Activated CD4-positive, alpha-beta memory T cell treated with anti-CD3 and anti-CD28 coated beads for 36 hours (primary cell): ENCODE measurements at regions not wholly inside any gene's neighbourhood (a gene's known extent, or its start where the extent isn't known, plus 50 kb on each side); places are given as distances from the start of the nearest gene placed in this dataset.

ENCODE experiments used
- CTCF ChIA-PET: fragments of 350-600 bp; sonication (Branson Sonifier 250); formaldehyde crosslinking; loops from one replicate; lab custom pipeline; 2021; ENCODE audit warnings: antibody characterized with exemption, inconsistent platforms; lab: Charles Lee
- POLR2A ChIA-PET: fragments of 350-600 bp; sonication (Branson Sonifier 250); formaldehyde crosslinking; loops from one replicate; lab custom pipeline; 2021; ENCODE audit warnings: antibody characterized with exemption; lab: Charles Lee
- DNase-seq: peaks from one replicate; pipeline ENCODE4 v3.0.0-alpha.2; 2020
- H3K27ac Mint-ChIP-seq: one replicate; pipeline ENCODE4 v1.8.0; 2021; ENCODE audit warnings: mixed read lengths
- H3K27me3 Mint-ChIP-seq: one replicate; pipeline ENCODE4 v1.8.0; 2021; ENCODE audit warnings: mixed read lengths
- H3K36me3 Mint-ChIP-seq: one replicate; pipeline ENCODE4 v1.8.0; 2021; ENCODE audit warnings: mixed read lengths
- H3K4me1 Mint-ChIP-seq: one replicate; pipeline ENCODE4 v1.8.0; 2021; ENCODE audit warnings: low read depth, mixed read lengths
- H3K4me3 Mint-ChIP-seq: one replicate; pipeline ENCODE4 v1.8.0; 2021; ENCODE audit warnings: mild to moderate bottlenecking, mixed read lengths
- H3K9me3 Mint-ChIP-seq: one replicate; pipeline ENCODE4 v1.8.0; 2021; ENCODE audit warnings: mixed read lengths
- intact Hi-C: fragments of 100-400 bp; cut with micrococcal nuclease; formaldehyde crosslinking; loops from one replicate; pipeline ENCODE4 v1.15.1; 2023

GRCh38 chr11:69383372-69384250 lies 89.7 kb downstream of the MYEOV start:
- Mint-ChIP-seq H3K36me3 (no peaks in the 10 kb centered on the region), H3K9me3 (peaks cover 15% of the 10 kb centered on the region), H3K4me3 (no peak overlapping the region), H3K4me1 (no peaks in the 10 kb centered on the region), H3K27ac (no peak overlapping the region), H3K27me3 (no peaks in the 10 kb centered on the region)
- ChIA-PET CTCF (no interaction called here), POLR2A (no interaction called here)
- peak; percentile 3 for DNase-seq
- intact Hi-C loops: no loop called here

DNA sequence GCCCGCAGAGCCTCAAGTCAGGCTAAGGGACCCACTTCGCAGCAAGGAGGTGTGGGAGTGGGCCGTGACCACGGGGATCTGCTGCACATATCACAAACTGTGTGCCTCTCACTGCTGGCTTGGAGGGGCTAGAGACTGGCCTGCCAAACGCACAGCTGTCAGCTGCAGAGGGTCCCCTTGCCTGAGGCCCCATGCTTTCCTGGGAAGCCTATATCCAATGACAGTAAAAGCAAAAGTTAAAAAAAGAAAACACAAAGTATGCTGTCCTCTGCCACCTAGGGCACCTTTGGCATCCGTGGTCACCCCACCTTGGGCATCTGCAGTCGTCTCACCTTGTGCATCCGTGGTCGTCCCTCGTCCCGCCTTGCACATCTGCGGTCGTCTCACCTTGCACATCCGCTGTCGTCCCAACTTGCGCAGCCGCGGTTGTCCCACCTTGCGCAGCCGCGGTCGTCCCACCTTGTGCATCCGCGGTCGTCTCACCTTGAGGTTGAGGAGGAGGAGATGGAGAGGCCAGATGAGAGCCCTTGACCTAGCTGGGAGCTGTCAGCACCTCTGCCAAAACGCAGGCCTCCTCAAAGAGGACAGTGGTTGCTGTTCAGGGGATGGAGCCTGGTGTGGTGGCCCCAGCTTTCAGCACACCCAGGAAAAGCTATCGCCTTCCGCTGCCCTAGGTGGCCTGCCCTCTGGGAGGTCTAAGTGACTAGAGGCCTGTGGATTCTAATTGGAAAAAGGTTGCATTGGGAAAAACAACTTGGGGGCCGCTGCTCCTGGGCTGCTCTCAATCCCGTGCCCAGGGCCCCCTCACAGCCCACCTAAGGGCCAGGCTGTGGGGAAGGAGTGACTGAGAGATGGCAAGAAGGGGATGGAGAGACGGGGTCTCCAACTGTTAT lies 90.5 kb downstream of the MYEOV start:
- peak; percentile 5 for DNase-seq
- H3K36me3 Mint-ChIP-seq: no peaks in the 10 kb centered on the region
- no peaks in the 10 kb centered on the region for H3K4me1 Mint-ChIP-seq
- intact Hi-C loops: no loop called here
- no peak overlapping the region for H3K4me3 Mint-ChIP-seq
- ChIA-PET CTCF (no interaction called here), POLR2A (interaction anchor here (0.7 kb wide), 1 partner anchor 266 kb away, joined by 3 read pairs; no protein-coding TSS in a partner anchor)
- no peaks in the 10 kb centered on the region for H3K27me3 Mint-ChIP-seq
- peaks cover 22% of the 10 kb centered on the region for H3K9me3 Mint-ChIP-seq
- no peak overlapping the region for H3K27ac Mint-ChIP-seq

- Mint-ChIP-seq H3K4me1 (no peaks in the 10 kb centered on the region), H3K27me3 (no peaks in the 10 kb centered on the region), H3K27ac (no peak overlapping the region), H3K9me3 (peaks cover 22% of the 10 kb centered on the region), H3K36me3 (no peaks in the 10 kb centered on the region), H3K4me3 (no peak overlapping the region)
- peak; percentile 3 for DNase-seq
- intact Hi-C loops: no loop called here
- ChIA-PET CTCF (no interaction called here), POLR2A (interaction anchor here (0.7 kb wide), 1 partner anchor 267 kb away, joined by 3 read pairs; no protein-coding TSS in a partner anchor)
Observed at GRCh38 chr11:69385144-69385820, 91.3 kb downstream of the MYEOV start.

DNA sequence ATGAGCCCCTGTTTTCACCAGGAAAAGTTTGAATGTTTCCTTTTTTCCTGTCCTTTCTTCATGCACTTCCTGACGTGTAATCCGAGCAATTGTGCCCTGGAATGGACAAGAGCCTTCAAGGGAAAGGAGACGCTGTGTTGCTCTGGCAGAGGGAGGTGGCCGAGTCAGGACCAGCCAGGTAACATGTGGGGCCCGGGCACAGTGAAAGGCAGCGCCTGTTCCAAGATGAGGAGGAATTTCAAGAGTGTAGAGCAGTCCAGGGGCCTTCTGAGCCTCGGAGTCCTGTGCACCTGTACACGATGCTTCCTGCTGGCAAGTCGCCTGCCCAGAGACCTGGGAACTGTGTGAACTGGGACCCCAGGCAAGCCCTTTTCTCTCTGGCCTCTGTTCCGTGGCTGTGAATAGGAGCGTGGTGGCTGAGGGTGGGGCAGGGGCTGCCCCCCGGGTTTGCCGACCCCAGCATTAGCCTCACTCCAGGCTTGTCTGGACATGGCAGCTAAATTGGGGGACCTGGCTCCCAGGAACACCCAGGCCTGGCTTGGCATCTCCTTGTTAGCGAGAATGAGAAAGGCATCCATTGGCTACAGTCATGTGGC lies 92.0 kb downstream of the MYEOV start:
- Mint-ChIP-seq H3K27me3 (peaks cover under 1% of the 10 kb centered on the region), H3K36me3 (no peaks in the 10 kb centered on the region)
- POLR2A ChIA-PET: no interaction called here

GRCh38 chr11:69386594-69387408 lies 92.8 kb downstream of the MYEOV start:
- Mint-ChIP-seq H3K27ac (no peak overlapping the region), H3K36me3 (no peaks in the 10 kb centered on the region), H3K9me3 (peaks cover 22% of the 10 kb centered on the region), H3K4me3 (no peak overlapping the region), H3K27me3 (peaks cover 3% of the 10 kb centered on the region), H3K4me1 (no peaks in the 10 kb centered on the region)
- intact Hi-C loops: no loop called here
- POLR2A ChIA-PET: no interaction called here
- DNase-seq: peak; percentile 2
- CTCF ChIA-PET: no interaction called here

More for the DNA sequence above, 92.0 kb downstream of the MYEOV start:
- no peaks in the 10 kb centered on the region for H3K4me1 Mint-ChIP-seq
- CTCF ChIA-PET: no interaction called here
- intact Hi-C loops: no loop called here
- no peak overlapping the region for H3K4me3 Mint-ChIP-seq
- peak; percentile 1 for DNase-seq
- H3K27ac Mint-ChIP-seq: no peak overlapping the region
- H3K9me3 Mint-ChIP-seq: peaks cover 22% of the 10 kb centered on the region

- Mint-ChIP-seq H3K4me1 (no peaks in the 10 kb centered on the region), H3K9me3 (peaks cover 22% of the 10 kb centered on the region), H3K4me3 (no peak overlapping the region), H3K36me3 (no peaks in the 10 kb centered on the region), H3K27me3 (peaks cover 3% of the 10 kb centered on the region), H3K27ac (no peak overlapping the region)
- DNase-seq: peak; percentile 1
- intact Hi-C loops: no loop called here
- ChIA-PET POLR2A (no interaction called here), CTCF (no interaction called here)
Observed at GRCh38 chr11:69387409-69387885, 93.5 kb downstream of the MYEOV start.

DNA sequence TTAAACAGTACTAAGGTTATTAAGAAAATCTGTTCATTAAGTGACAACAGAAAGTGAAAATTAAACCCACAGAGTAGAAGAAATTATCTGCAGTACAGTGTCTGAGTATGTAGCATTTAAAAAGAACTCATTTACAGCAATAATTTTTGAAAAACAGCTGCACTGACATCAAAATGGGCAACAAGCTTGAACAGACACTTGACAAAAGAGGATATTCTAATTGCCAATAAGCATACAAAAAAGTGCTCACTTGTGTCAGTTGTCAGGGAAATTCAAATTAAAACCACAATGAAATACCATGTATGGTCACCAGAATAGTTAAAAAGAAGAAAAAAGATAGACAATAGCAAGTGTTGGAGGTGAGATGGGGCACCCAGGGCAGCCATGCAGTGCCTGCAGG lies 93.3 kb upstream of the LINC01488 start:
- no peaks in the 10 kb centered on the region for H3K4me1 Mint-ChIP-seq
- H3K4me3 Mint-ChIP-seq: no peak overlapping the region
- no peak for DNase-seq
- peaks cover 22% of the 10 kb centered on the region for H3K9me3 Mint-ChIP-seq
- ChIA-PET CTCF (no interaction called here), POLR2A (no interaction called here)
- intact Hi-C loops: no loop called here
- H3K27me3 Mint-ChIP-seq: peaks cover 3% of the 10 kb centered on the region
- H3K27ac Mint-ChIP-seq: no peak overlapping the region
- no peaks in the 10 kb centered on the region for H3K36me3 Mint-ChIP-seq

DNA sequence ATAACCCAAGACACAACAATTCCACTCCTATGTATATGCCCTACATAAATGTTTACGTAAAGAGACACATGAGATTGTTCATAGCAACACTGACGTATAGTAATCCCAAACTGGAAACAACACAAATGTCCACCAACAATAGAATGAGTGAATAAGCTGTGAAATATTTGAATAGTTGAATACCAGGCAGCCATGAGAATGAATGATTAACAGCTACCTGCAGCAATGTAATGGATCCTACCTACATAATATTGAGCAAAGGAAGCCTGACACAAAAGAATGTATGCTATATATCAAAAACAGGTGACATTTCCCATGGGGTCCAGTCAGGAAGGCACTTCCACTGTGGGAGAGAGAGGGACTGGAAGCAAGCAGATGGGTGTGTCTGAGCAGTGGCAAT lies 92.8 kb upstream of the LINC01488 start:
- CTCF ChIA-PET: no interaction called here
- Mint-ChIP-seq H3K4me1 (no peaks in the 10 kb centered on the region), H3K4me3 (no peak overlapping the region), H3K36me3 (no peaks in the 10 kb centered on the region), H3K9me3 (peaks cover 22% of the 10 kb centered on the region), H3K27ac (no peak overlapping the region), H3K27me3 (peaks cover 3% of the 10 kb centered on the region)
- no peak for DNase-seq
- intact Hi-C loops: no loop called here
- POLR2A ChIA-PET: no interaction called here

DNA sequence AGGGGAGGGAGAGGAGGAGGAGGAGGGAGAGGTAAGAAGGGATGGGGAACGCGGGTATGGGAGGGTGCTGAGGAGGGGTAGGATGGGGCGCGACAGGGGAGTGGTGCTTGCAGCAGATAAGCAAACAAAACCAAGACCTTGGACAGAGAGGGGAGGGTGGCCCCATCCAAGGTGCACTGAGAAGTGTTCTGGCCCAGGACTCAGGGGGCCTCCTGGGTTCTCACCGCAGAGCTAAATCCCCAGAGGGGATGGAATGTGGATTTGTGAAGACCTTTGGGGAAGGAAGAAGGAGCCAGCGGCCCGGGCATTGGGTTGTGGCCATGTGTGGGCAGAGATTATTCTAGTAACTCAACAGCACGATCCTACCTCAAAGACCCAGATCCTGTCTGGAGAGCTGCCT lies 90.9 kb upstream of the LINC01488 start:
- ChIA-PET CTCF (no interaction called here), POLR2A (no interaction called here)
- Mint-ChIP-seq H3K9me3 (peaks cover 22% of the 10 kb centered on the region), H3K4me1 (no peaks in the 10 kb centered on the region), H3K36me3 (no peaks in the 10 kb centered on the region), H3K4me3 (no peak overlapping the region), H3K27ac (no peak overlapping the region), H3K27me3 (peaks cover 3% of the 10 kb centered on the region)
- intact Hi-C loops: no loop called here
- no peak for DNase-seq

GRCh38 chr11:69391192-69392103 lies 90.0 kb upstream of the LINC01488 start:
- POLR2A ChIA-PET: no interaction called here
- Mint-ChIP-seq H3K4me1 (no peaks in the 10 kb centered on the region), H3K9me3 (peaks cover 22% of the 10 kb centered on the region), H3K4me3 (no peak overlapping the region), H3K27me3 (peaks cover 3% of the 10 kb centered on the region), H3K27ac (no peak overlapping the region), H3K36me3 (no peaks in the 10 kb centered on the region)
- CTCF ChIA-PET: no interaction called here
- DNase-seq: no peak
- intact Hi-C loops: no loop called here
